GM19240 (cell line): ENCODE measurements at regions not wholly inside any gene's neighbourhood (a gene's known extent, or its start where the extent isn't known, plus 50 kb on each side); places are given as distances from the start of the nearest gene placed in this dataset.
"Not testable (repeated sequence)": the region's sequence is repeated elsewhere in the genome, so short reads cannot be mapped to it uniquely, and the experiment has no call there.

Experiments used
- DNase-seq: peaks from one replicate; pipeline ENCODE4 v3.0.0; 2011; ENCODE audit warnings: low spot score; ENCODE audit not compliant: insufficient read length

DNA sequence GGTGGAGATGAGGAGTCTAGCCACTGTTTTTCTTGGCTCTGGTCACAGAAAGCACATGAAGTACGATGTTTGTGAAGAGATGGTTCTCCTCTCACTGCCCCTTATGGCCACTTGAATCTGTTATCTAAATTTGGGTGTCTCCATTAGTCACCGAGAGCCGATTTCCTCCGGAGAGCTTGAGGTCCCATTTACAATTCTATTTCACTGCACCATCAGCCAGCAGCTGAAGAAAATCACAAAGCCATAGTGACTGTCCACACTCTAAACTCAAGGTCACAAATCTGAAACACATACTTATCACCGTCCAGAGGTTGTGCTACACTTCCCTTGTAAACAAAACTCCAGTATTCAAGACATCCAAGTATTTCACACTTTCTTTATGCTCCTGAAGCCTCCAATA is 207.2 kb upstream of the FRG1 start:
- DNase-seq, result not testable (repeated sequence)

- DNase-seq, result not testable (repeated sequence)
Measured at GRCh38 chr4:189734648-189735267, 205.9 kb upstream of the FRG1 start.

- not testable (repeated sequence) for DNase-seq
Measured at GRCh38 chr4:189736656-189737055, 204.0 kb upstream of the FRG1 start.

- not testable (repeated sequence) for DNase-seq
Measured at GRCh38 chr4:189740118-189740517, 200.6 kb upstream of the FRG1 start.

- DNase-seq, result no peak
Measured at GRCh38 chr4:189740873-189741272, 199.8 kb upstream of the FRG1 start.

DNA sequence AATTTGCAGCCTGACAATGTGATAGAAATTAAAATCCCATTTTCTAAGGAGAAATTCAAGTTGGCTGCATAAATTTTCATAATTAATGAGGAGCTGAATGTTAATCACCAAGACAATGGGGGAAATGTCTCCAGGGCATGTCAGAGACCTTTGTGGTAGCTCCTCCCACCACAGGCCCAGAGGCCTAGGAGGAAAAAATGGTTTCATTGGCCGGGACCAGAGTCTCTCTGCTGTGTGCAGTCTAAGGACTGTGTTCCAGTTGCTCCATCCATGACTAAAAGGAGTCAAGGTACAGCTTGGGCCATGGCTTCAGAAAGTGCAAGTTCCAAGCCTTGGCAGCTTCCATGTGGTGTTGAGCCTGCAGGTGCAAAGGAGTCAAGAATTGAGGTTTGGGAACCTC is 187.6 kb upstream of the FRG1 start:
- not testable (repeated sequence) for DNase-seq

GRCh38 chr4:189763583-189763982 is 177.1 kb upstream of the FRG1 start:
- DNase-seq, result no peak

GRCh38 chr4:189765301-189765700 is 175.4 kb upstream of the FRG1 start:
- no peak for DNase-seq

GRCh38 chr4:189765736-189766135 is 174.9 kb upstream of the FRG1 start:
- no peak for DNase-seq

DNA sequence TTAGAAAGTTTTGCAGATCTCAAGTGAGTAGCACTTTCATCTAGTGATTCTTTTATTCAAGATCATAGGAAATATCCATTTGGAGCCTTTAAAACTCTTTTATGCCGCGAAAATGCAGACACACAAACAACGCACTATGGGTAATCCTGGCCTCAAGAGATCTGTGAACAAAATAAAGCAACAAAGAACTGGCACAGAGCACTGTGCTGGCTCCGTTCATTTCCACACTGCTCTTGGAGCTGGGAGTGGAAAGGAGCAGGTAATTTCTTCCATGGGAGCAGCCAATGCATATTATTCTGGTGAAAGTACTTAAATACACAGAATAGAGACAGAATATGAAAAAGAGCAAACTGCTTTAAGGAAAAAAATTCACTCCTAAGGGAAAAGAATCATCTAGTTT is 172.7 kb upstream of the FRG1 start:
- no peak for DNase-seq

- no peak for DNase-seq
Measured at GRCh38 chr4:189769131-189769530, 171.5 kb upstream of the FRG1 start.

DNA sequence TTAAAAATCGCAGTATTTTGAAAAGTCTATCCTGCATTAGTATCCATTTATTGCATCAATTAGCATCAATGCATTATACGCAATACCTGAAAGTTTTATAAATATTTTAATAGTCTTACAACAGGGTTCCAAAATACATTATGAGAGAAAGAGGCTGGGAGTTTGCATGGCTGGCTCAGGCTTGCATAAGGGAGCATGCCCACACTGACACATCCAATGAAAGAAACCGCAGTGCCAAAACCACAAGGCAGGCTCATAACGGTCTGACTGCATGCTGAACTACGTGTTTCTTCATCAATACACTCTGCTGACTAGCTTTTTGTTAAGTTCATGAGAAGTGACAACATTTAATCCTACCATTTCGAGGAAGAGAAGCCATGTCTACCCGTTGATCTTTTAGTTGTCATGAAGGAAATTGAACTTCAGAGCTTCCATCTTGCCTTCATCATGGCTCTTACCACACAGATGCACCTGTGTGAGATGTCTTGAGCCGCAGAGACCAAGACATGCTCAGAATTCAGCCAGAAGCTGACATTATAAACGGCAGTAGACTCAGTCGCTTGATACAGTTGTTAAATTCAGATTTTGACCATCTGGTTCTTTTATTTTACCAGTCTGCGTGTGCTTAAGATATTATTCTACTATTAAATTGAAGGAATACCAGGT is 168.8 kb upstream of the FRG1 start:
- DNase-seq, result no peak

DNA sequence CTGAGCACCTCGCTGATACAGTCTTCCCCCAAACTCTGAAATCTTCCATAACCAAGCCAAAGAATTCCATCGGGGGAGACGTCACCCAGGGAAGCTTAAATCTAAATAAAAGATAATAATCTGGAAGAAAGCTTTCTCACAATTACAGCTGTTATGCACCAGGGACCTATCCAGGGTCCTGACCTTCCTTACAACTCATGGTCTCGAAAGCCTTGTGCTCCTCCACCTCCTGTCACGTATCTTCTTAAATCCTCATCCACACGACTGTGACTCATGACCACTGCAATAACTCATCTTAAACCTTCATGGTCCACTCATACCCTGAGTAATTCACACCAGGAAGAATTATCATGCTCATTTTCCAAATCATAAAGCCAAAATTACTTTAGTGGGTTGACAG is 166.8 kb upstream of the FRG1 start:
- DNase-seq, result no peak

DNA sequence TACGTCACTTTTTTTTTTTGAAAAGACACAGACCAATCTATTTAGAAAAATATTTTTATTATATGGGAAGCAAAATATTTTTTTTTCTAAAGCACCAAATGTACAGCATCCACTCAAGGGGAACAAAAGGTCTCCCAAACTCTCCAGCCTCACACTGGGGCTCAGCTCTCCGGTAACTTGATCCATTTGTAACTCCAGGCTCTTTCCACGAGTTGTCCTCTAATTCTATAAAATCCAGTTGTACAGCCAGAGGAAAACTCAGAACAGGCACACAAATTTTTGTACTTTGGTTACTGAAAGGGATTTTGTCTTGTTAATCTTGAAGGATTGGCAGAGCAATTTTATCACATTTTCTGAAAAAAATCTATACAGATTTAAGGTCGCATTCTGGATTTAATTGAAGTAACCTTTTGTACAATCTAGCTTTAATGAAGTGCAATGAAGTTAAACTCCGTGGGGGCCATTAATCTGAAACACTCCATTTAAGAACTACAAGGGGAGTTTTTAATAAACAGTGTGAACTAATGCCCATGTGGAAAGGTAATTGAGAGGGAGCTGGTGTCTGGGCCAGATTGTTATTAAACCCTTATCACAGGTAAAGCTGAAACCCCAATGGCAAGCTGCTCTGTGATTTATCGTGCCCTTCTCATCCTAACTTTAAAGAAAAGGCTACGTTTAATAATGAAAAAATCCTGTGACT is 161.2 kb upstream of the FRG1 start:
- DNase-seq, result no peak

DNA sequence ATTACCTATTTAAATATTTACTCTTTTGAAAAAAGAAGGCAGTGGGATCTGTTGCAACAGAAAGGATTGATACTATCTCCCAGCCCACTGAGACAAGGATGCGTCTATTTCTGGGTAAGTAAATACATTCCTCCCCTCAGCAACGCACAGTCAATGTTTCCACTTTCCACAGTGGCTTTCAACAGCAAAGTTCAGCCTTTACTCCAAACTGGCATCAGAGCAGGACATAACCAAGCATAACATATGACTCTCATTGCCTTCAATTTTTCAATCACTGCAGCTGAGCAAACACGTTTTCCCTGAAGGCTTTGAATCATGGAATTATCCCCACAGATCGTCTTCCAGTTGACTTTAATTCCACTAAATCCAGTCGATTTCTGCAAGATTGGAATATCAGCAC is 160.3 kb upstream of the FRG1 start:
- DNase-seq, result no peak

GRCh38 chr4:189784651-189785050 is 156.0 kb upstream of the FRG1 start:
- DNase-seq, result no peak

DNA sequence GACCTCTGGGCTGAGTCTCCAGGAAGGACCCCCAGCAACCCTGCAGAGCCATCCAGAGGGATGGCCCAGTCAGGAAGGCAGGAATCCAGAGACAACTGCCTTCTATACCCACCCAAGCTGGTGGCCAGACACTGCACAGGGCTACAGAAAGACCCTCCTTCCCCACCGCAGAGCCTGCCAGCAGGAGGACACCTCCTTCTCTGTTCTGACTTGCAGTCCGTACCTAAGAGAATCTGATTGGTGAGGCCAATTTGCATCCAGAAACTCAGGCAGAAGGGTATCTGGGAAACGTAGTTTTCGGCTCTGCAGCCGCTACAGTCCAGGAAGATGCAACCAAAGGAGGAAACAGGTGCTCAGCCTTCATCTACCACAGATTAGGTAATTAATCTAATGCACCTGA is 155.4 kb upstream of the FRG1 start:
- DNase-seq, result no peak

- no peak for DNase-seq
Measured at GRCh38 chr4:189786447-189786846, 154.2 kb upstream of the FRG1 start.

GRCh38 chr4:189787216-189788031 is 153.2 kb upstream of the FRG1 start:
- DNase-seq, result no peak

GRCh38 chr4:189792924-189793618 is 147.6 kb upstream of the FRG1 start:
- DNase-seq, result peak; percentile 33

DNA sequence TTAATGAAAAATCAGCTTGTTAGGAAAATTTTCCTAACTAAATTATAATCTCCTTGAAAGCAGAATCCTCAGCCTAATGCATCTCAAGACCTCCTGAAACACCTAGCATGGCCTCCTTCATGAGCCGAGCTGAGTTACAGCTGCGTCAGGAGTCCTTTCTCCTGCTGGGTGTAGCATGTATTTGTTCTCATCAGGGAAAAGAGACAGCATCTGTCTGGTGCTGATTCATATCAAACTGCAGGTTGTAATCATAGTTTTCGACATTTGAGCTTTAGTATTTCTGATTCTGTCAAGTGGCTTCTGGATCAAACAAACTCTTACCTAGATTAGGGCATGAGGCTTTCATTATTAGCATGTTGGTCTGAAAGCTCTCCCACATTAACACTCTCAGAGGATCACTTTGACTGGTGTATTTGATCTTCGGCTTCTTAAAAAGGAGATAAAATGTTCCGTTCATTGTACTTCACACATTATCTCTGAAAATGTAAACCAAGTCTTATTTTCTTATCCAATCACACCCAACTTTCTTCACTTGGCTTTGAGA is 140.1 kb upstream of the FRG1 start:
- no peak for DNase-seq
